HG02981 (cell line): ENCODE measurements at regions not wholly inside any gene's neighbourhood (a gene's known extent, or its start where the extent isn't known, plus 50 kb on each side); places are given as distances from the start of the nearest gene placed in this dataset.
"Not testable (repeated sequence)": the region's sequence is repeated elsewhere in the genome, so short reads cannot be mapped to it uniquely, and the experiment has no call there.

Source experiments
- ATAC-seq: cut with Tn5 transposase; IDR thresholded peaks from one replicate; pipeline ENCODE4 v1.9.1; 2021; ENCODE audit warnings: mild to moderate bottlenecking, moderate library complexity; ENCODE audit not compliant: unreplicated experiment

DNA sequence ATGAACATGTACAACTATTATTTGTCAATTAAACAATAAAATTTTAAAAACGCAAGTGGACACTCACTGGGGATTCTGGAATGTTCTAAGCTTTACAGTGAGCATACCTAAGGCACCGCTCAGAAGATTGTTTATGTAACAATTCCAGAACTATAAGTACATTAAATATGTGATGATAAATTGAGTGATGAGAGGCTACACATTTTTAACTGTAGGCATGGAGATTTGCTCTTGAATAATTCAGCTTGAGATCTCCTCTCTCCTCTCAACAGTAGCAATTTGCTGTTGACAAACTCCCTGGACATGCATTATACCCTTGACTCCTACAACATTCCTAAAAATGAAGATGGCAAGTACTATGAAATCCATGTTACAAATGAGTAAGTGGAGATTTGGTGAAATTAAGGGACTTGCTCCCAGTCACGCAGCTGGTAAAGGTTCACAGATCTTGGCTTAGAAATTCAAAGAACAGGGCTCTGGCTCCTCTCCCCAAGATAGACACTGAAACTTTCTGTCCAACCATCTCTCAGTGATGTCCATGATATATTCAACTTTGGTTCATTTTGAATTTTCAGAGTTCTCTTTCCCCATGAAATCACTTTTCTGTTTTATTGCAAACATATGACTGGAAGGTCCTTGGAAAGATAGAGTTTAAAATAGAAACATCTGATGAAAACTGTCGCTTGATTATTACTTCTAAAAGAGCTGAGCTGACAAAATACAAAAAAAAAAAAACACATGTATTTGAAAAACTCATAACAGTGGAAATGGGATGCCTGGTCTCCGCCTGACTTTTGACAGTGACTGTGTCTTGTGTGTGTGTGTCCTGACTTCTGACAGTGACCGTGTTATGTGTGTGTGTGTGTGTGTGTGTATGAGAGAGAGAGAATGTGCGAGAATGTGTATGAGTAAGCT lies 488.3 kb downstream of the TNS3 start:
- ATAC-seq, result no peak

DNA sequence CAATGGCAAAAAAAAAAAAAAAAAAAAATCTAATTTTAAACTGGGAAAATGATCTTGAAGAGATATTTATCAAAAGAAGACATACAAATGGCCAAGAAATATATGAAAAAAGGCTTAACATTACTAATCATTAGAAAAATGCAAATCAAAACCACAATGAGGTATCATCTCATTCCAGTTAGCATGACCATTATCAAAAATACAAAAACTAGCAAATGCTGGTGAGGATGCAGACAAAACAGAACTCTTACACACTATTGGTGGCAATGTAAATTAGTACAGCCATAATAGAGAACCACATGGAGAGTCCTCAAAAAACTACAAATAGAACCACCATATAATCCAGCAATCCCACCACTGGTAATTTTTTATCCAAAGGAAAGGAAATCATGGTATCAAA lies 489.6 kb downstream of the TNS3 start:
- no peak for ATAC-seq

DNA sequence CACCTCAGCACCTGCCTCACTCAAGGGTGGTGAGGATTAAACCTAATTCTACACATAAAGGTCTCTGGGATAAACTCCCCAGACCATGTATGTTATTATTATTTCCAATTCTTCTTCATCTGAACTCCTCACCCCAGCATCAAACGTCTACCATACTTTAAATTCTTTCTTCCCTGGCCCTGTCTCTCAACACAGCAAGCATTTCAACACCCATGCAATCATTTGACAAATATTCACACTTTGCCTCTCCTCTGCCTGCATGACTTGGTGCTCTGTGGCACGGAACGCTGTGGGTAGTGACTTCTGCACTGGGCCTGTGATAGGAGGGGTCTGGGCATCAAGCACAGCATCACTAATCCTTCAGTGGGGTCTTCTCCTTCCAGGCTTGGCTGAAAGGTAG lies 490.8 kb downstream of the TNS3 start:
- ATAC-seq, result no peak

DNA sequence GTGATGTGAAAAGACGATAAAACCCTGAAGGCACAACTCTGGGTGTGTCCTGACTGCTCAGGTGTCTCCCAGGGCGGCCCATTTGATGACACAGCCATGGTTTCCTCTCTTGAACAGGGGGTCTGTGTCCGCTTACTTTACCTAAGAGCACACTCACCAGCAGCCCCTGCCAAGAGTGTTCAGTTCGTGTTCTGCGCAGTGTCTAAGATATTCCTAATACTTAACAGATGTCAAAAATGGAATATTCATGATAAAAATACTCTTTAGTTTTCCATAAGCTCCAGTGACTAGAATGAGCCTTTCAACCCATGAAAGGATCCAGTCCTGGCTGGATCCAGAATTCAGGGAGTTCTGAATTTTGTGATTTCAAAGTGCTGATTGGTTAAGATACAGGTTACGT lies 492.4 kb downstream of the TNS3 start:
- no peak for ATAC-seq

DNA sequence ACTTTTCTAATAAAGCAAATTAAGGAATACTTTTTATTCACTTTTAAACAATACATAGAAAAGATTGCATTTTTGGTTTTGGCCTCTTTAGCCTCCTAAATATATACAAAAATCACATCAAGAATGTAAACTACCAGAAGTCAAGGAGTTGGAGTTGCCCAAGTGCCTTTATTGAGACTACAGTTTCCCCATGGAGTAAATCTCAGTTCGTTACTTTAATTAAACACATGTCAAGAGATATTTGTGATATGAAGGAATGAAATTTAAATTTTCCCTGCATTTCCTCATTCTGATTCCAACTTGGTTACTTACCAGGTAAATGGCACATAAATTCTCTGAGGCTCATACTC lies 492.9 kb downstream of the TNS3 start:
- ATAC-seq, result no peak

DNA sequence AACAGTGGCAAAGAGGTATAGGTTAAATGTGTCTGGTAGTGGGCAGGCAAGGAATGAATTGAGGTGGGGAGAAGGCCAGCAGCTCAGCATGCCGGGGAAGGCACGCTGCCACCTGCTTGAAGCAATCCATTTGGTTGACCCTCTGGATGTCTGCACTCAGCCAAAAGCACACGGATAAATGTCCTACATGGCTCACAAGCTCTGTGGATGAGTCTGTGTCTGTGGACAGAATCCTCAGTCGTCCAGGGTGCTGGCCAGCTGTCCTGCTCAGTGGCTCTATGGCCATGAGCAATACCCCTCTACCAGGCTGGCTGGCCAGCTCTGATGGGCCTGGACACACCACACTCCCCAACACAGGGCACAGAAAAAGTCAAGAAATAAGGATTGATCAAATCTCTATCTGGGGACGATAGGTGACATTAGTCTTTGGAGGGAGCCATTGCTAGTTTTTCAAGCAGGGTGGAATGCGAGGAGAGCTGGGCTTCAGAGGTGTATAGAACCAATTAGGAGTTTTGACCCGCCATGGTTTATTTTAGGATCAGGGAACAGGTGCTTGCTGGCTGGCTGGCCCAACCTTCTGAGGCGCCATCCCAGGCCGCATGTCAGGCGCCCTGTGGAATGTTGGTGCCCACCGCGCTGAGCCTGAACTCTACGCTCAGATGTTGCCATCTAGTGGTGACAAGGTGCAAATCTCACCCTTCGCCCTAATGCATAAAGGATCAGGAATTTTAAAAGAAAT lies 493.4 kb downstream of the TNS3 start:
- no peak for ATAC-seq

DNA sequence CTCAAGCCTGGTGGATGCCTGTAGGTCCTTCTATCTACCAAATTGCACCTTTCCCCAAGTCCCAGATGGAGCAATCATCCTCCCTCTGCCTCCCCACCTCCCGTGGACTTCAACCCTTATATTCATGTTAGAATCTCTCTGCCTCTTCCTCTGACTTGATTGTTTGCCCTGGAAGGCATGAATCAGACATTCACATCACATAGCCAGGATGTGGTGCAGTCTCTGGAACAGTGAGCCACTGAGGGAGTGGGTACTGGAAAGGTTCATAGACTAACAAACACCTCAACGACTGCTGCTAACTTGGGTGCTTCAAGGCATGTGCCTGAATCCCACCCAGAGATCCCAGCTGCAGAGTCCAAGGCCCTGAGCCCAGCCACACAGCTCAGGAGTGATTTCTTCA lies 494.0 kb downstream of the TNS3 start:
- no peak for ATAC-seq

DNA sequence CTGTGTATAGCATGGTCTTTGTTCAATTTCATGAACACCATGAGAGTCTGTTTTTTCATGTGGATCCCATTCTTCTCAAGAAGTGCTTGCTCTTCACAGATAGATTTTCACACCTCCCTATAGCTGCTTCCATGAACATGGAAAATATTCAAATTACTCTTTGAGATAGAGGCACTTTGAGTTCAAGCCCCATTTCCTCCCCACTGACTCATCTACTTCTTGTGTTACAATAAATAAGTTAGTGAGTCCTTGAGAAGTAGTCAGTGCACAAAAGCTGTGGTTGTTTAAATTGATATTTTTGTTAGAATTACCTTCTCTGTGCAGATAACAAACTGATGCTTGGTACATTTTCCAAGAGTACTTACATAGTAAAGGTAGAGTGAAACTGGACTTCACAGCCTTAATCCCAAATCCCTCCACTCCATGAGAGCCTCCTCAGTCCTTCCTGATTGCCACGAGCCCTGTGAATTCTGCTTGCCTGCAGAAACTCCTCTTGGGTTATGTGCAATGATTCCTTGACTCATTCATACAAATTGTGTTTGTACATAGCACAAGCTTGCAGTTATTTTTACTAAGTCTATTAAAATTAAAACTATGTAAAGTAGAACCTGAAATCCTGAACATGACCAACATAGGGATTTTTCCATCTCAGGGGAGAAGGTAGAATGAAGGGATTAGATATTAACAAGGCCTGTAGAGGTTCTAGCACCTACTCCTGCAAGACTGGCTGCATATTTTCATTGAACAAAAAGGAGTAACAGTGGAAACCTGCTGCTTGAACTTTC lies 496.2 kb downstream of the TNS3 start:
- ATAC-seq, result no peak

DNA sequence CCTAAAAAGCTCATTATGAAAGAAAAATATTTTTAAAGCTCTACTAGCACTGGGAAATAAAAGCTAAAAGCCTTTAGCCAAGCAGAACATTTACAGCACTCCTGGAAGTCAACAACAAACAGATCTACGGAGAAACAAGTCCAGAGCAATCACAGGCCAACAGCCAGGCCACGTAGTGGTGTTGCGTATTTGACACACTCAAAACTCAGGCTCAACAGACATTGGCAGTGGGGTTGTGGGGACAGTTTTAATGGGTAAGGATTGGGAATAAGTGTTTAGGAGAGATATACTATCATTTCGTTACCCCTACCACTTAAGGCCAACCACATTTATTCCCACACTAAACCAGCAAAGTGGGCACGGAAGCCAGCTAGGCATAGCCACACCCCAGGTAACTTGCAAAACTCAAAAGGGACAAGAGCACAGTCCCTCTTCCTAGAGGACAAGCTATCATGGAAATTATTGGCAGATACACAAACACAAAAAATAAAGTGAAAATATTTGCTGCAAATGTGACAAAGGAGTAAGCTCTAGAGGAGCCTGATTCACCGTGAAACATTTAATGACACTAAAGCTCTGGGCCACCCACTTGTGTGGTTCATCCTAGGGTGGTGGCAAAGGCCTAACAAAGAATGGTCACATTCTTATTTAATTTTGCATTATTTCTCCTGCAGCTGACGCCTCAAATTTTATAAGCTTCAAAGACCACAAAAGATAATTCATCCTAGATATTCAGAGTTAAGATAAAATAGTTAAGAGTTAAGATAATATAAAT lies 498.2 kb downstream of the TNS3 start:
- ATAC-seq, result no peak

DNA sequence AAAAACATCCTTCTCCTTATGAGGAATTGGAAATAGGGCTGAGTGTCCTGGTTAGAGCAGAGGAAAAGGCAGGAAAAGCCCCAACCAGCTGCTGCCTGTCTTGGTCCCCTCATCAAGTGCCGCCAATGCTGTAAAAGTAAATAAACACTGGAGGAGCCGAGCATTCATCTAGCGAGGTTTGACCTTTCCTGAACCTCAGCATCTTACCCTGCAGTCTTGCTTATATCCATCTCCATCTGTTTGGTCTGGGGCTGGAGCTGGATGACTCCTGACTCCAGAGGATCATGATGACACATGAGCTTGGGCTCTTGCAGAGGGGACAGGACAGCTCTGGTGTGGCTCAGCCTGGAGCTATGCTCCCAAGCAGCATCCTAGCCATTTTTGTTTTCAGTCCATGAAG lies 501.1 kb downstream of the TNS3 start:
- no peak for ATAC-seq

DNA sequence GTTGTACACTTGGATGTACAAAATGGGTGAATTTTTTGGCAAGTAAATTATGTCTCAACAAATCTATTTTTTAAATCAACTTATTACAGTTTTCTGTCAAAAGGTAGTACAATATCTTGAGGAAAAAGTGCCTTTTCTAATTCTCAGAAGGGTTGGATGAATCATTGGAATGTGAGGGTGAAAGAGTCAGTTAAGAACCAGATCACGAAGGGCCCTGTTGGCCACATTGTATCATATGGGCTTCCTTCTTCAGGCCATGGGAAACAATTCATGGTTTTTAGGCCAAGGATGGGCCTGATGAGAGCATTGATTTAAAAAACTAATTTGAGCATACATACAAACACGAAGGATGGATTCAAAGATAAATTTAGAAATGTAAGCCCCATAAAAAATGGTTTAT lies 503.7 kb downstream of the TNS3 start:
- no peak for ATAC-seq

DNA sequence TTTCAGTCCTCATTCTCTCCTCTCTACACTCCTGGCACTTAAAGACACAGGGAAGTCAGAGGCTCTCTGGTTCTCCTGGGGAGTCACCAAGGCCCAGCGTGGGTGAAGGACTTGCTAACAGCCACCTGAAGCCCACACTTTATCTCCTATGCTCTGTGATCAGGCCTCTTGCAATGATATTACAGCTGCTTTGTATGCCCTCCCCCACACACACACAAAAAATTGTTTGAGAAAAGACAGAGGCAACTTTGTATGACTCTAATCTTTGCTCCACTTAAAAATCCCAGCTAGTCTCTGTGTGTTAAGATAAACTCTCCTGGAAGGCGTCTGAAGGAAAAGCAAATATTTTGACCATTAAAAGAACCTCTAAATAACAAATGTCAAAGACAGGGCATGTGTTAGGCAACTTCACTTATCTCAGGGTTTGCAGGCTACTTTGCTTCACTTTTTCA lies 507.2 kb downstream of the TNS3 start:
- ATAC-seq, result no peak

DNA sequence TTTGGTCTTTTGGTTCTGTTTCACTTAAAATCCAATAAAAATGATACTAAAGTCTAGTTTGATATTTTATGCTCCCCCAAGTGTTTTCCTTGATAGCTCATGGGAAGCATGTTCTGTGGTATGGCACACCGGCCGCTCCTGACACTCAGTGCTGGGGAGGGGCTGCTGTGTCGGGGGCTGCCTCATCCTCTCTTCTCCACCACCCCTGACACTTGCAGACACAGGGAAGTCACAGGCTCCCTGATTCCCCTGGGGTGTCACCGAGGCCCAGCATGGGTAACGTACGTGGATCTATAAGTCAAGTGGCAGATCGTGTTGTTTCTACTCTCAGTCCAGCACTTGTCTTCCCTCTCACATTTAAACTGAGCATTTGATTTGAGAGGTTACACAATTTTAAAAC lies 508.6 kb downstream of the TNS3 start:
- ATAC-seq, result no peak

DNA sequence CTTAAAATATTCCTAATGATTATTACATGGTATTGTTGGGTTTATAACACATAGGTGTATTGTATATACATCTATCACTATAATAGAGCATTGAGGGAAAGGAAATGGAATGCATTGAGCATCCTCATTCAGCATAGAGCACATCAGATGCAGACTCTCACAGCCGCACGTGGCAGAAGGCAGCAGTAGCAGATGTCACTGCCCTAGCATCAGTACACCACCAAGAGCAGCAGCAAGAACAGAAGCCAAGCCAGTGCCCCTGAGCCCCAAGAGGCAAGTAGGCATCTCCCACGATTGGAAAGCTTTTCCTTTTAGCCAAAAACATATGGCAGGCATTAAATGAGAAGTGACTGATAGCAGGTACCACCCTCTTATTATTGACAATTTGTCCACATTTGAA lies 510.0 kb downstream of the TNS3 start:
- no peak for ATAC-seq

DNA sequence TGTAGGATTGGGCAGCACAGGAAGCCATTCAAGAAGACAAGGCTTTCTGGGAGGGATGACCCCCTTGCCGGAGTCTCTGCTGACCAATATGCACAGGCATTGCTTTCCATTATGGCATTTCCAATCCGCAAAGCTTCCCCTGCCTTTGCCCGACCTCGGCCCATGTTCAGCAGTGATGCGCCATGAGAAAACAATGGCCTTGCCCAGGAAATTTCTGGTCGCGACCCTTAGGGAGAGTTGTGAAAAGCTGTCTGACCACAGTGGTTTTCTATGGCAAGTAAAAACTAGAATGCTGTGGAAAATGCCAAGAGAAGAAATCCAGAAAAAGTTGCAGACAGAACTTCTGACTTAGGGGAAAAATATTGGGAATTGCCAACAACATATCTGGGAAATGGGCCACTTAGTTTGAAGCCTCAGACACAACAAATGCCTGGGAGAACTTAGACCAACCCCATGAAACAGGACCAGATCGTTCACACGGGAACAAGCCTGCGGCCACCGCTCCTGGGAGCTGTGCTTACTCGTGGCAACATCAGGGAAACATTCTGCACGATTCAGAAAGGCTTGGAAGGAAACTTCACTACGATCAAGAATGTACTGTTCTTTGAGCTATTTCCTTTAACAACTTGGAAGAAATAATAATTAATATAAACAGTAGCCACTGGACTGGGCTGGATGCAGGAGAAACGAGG lies 512.4 kb downstream of the TNS3 start:
- ATAC-seq, result no peak

DNA sequence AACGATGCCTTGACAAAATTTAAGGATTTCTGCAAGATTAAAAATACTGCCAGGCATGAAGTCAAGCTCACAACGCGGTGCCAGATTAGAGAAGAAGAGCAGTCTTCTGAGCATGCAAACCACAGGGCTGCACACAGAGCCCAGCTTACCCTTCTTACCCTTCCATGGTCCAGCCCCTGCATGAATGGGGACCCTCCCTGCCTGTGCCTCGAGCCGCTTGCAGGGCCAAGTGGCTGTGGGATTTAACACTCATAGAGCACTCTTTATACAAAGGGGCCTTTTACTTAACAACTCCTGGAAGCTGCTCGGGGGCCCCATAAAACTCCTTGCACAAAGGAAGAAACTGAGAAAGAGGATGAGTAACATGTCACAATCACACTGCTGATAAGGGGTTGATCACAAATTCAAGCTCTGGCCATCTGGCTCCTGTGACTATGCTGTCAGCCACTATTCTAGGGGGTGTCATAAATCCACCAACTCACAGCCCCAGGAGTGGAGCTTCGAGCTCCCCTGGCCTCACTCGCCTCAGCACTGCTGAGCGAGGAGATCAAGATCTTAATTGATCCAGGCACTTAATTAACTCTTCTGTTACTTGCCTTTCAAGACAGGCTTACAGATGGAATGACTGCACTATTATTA lies 514.8 kb downstream of the TNS3 start:
- no peak for ATAC-seq

DNA sequence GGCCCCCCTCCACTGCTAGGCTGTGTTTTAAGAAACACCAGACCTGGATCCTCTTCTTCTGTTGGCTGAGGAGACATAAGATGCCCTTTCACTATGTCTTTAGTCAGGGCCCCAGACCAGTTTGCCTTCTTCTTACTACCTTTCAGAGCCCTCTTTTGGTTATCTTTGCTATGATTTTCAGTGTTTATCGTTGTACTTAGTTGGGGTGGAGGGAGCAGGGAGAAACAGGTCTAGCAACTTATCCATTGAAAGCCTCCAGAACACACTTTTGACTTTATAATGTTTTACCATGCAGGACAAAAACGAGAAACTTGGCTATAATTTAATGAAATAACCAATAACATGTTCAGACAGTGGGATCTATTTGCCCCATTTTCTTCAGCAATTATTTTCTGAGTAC lies 525.2 kb downstream of the TNS3 start:
- no peak for ATAC-seq

DNA sequence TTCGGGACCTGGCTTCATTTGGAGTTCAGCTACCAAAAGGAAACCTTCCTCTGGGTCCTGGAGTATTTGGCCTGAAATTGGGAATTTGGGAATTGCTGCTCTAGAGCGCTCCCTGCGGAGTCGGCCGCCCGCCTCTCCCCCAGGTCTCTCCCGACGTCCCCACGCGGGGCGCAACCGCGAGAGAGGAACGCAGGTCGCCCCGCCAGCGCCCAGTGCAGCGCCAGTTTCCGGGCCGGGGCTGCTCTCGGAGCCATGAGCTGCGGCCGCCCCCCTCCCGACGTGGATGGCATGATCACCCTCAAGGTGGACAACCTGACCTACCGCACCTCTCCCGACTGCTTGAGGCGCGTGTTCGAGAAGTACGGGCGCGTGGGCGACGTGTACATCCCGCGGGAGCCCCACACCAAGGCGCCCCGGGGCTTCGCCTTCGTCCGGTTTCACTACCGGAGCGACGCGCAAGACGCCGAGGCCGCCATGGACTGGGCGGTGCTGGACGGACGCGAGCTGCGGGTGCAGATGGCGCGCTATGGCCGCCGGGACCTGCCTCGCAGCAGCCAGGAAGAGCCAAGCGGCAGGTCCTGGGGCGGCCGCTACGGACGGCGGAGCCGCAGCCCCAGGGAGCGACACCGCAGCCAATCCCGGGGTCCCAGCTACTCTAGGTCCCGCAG lies 529.2 kb downstream of the TNS3 start:
- ATAC-seq, result not testable (repeated sequence)

DNA sequence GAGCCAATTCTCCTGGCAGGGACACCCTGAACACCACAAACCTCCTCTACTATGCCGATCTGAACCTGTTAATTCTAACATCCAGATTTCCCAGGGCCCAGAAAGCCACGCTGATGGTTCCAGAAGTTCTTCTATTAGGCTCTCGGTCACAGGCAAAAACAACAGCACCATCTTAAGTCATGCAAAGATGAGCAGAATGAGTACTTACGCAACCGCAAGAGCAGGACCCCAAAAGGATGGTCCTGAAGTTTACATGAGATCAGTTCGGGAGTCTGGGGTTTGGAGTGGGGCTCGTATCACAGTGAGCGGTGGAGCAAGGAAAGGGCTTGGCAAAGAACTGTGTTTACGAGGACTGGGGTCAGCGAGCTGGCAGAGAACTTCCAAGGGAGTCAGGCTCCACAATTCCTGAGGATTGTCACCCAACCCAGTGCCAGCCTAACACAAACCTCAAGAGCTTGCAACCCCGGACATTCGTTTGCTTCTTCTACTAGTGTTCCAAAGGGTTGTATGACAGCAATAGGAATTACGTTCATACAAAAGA lies 532.6 kb downstream of the TNS3 start:
- no peak for ATAC-seq
